Dermis blood vessel endothelial cell (primary cell): ENCODE measurements at regions not wholly inside any gene's neighbourhood (a gene's known extent, or its start where the extent isn't known, plus 50 kb on each side); places are given as distances from the start of the nearest gene placed in this dataset.

Experiments
- DNase-seq: peaks from one replicate; pipeline ENCODE4 v3.0.0; 2010

DNA sequence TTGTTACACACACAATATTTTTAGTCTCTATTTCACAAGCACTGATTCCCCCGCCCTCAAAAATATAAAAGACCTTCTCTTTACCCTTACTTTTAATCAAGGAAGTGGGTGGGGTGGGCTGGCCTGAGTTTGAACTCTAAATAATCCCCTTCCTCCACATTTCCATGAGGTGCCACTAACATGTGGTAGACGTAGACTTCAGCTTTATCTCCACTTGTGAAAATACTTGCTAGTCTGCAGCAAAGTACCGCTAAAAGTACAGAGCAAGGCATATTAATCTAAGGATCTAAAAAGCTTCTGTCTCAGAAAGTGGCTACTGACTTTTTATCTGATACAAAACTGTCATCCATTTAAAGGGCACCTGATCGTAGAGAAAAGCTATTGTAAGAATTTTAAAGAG, 739.6 kb upstream of the SLC10A2 start:
- no peak for DNase-seq

DNA sequence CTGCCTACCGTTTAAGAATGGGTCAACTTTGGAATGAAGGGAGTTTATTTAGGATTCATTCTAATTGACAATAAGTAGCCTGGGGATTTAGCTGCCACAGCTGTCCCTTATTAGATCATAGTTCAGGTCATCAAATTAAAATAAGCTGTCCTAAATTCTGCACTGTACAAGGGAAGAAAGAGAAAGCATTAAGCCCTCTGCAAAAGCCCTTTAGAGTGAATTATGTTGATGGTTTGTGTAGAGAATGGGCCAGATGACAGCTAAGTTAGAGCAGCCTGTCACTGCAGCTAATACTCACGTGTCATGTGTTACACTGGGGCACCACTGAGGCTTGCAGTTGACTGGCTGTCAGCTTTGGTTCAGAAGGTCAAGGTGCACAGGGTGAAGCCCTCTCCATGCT, 737.1 kb upstream of the SLC10A2 start:
- no peak for DNase-seq

DNA sequence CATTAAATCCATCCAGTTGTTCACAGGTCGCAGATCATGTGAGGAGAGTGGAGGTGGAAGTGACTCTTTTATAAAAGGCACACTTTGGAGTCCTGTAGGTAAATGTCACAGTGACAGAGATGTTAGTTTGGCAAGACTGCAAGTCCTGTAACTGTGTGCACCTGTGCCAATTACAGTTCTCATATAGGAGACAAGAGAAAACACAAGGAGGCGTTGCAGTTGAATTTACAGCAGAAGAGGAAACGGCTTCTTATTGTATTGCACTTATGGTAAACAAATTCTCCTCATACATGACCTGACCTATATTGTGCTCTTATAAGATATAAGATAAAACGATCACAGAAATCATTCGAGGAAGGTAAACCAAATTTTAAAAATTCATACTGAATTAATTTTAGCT, 732.8 kb upstream of the SLC10A2 start:
- no peak for DNase-seq

DNA sequence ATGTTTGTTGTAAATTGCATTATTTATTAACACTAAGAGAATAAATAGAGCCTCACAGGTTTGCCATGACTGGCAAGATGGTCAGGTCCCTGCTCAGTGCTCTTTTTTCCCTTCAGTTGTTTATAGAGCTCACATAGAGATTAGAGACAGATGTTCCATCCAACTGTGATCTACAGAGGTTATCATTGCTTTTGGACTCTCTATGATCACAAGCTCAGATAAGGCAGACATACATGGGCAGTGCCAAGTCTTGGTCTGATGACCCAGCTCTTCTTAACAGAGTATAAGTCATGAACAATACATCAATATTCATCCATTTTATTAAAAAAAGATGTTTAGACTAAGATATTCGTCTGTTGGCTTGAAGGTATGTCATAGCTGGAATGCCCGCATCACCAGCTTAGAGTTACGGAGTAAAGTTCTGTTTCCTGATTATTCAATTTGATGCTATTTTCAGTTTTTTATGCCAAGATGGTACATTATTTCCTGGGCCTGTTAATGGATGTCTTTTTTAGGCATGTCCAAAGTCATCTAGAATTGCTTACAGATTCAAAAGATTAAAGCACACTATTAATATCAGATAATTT, 729.8 kb upstream of the SLC10A2 start:
- DNase-seq: no peak

DNA sequence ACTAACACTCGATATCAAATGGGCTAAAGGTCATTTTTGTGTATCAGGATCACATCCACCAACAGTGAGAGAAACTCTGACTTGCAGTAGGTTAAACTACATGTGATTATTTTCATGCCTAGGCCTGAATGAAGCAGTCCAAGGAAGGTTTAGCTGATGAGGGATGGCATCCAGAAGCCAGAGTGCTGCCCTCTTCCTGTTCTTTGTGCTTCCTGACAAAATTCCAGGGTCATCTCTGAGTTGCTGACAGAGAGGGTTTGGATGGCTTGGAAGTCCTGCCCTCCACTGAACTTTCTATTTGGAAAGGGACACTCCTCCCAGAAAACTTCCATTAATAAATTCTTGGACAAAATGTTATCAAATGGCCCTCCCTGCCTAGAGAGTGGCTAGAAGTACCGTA, 728.3 kb upstream of the SLC10A2 start:
- DNase-seq: no peak

DNA sequence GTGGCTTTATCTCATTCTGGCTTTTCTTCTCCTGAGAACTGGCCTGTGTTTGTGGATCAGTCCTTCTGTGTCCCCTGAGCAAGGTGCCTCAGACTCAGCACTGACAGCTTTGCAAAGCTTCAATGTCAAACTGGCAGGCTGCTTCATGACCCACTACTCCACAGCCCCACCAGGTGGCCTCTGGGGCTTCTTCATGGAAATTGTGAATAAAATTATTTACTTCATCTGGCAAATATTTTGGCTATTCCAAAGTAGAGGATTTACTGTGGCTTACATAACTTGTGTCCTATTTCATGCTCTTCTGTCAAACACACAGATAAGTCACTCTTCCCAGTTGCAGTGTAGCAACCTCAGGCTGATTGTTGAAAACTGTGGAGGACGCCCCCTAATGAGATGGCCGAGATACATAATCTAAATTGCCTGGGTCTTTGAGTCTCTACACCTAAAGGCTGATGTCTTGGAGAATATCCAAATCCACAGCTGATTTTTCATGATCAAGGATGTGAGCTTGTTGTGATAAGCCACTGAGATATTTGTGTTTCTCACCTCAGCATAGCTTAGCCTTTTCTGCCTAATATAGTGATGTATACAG, 721.9 kb upstream of the SLC10A2 start:
- no peak for DNase-seq

DNA sequence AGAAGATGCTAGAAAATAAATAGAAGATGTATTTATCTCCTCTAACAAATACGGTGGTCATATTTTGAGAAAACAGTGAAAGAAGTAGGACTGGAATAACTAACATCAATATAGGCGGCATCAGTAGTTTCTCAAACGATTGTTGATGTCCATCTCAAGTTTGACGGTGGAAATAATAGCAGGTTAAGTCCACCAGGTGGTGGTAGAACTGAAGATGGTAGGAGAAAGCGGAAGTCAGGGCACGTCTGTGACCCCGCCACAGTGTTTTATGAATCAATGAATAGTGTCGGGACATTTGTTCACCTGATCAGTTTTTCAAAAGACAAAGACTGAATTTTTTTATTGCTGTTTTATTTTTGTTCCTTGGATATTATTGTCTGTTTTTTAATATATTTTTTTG, 706.4 kb upstream of the SLC10A2 start:
- no peak for DNase-seq

DNA sequence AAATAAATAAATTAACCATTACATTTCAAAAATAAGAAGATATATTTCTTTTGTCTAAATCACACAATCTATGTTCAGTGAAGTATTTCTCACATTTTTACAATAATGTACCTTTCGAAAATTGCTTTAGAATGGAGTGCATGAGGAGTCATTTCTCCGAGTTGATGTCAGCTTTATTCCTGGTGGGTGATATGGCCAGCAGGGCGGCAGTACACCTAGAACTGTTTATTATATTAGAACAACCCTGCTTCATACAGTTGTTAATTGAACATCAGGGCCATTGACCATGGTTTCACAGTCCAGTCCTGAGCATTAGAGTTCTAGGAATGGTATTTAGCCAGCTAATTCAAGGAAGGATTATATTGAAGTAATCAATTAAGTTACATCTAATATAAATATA, 696.3 kb upstream of the SLC10A2 start:
- DNase-seq: no peak

DNA sequence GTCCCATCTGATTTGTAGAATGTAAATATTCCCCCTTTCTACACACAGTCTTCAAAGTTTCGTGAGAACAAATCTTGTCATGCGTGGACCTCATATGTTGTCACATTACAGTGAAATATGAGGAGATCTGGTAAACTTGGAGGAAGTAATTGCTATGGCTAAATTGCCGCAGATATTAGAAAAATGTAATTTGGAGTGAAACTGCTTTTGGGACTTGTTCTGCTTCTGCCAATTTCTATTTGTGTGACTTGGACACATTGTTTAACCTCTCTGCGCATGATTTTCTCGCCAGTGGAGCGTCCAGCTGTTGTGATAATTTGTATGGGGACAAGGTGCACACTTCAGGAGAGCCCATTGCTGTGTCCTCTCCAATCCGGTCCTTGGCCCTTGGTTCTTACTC, 693.1 kb upstream of the SLC10A2 start:
- no peak for DNase-seq

DNA sequence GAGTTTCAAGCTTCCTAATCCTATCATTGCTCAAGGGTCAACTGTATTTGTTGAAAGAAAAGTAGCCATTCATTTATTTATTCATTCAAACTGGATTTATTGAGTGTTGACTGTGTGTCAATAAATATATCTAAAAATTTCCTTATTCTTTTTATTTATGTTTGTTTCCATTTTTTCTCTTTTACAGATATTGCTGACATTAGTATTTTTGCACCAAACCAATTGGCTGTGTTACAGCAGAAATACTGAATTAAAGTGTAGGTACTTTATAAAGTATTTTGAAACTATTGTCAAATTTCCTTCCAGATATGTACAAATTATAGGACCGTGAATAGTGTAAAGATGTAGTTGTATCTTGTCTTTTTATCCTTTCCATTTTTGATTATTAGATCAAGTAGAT, 692.0 kb upstream of the SLC10A2 start:
- DNase-seq: no peak

DNA sequence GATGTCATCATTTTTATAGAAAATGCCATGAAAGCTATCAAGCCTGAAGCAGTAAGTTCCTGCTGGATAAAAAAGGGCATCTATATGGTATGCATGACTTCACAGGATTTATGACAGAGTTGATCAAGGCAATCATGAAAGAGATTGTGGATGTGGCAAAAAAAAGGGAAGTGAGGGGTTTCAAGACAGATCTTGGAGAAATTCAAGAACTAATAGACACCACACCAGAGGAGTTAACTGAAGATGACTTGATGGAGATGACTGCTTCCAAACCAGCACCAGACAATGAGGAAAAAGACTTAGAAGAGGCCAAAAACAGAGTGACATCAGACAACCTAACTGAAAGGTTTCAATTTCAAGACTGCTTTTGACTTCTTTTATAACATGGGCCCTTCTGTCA, 691.1 kb upstream of the SLC10A2 start:
- no peak for DNase-seq

DNA sequence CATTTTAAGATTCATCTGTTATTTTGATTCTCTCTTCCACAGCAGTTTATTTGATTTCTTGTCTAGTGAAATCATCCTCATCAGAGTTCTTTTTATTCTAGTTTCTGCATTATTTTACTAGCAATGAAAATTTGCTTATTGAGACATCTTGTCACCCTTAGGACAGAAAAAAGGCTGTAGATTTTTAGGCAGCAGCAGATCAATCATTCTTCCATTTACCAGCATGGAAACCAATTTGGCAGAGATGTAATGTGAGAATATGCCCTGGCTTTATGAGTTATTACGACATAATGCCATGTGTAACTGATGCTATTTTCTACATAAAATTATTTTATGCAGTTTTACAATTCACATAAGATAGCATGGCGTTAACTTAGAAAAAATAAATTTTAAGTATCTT, 688.6 kb upstream of the SLC10A2 start:
- DNase-seq: no peak

DNA sequence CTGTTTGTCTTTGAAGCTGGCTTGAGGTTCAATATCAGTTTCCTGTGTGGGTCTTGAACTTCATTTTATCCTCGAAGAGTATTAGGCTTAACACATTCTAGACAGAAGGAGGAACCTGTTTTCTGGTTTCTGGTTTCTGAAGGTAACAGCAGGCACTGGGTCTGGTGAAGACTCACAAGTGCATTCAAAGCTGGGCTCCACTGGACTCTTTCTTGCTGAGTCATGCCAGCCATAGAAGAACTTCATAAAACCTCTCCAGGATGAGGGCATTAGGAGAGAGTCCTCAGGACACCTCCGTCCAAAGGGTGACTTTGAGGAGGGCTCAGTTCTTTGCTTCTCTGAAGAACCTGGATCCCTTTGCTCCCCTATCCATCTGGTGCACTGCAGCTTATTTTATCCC, 668.6 kb upstream of the SLC10A2 start:
- no peak for DNase-seq

DNA sequence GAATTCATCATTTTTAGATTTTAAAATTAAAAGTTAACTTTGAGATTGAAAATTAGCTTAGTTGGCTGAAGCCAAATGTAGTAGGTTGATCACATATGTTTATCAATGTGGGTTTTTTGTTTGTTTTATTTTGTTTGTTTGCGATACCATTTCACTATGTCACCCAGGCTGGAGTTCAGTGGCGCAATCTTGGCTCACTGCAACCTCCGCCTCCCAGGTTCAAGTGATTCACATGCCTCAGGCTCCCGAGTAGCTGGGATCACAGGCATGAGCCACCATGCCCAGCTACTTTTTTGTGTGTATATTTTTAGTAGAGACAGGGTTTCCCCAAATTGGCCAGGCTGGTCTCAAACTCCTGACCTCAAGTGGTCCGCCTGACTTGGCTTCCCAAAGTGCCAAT, 665.7 kb upstream of the SLC10A2 start:
- DNase-seq: no peak

DNA sequence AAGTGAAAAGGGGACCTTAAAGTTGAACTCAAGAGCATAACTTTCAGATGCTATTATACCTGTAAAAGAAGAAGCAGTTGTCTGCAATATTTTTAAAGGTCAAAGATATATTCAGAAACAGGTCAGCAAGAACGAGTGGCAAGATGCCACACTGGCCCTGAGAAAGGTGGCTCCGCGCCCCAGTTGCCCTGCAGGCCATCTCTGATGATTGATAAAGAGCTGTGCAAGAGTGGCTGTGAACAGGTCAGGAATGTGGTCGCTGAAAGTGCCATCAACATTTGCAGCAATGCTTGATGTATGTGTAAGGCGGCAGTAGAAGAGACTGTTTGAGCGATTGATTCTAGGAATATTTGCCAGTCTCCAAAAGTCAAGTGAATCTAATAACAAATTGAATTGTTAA, 664.2 kb upstream of the SLC10A2 start:
- DNase-seq: no peak

DNA sequence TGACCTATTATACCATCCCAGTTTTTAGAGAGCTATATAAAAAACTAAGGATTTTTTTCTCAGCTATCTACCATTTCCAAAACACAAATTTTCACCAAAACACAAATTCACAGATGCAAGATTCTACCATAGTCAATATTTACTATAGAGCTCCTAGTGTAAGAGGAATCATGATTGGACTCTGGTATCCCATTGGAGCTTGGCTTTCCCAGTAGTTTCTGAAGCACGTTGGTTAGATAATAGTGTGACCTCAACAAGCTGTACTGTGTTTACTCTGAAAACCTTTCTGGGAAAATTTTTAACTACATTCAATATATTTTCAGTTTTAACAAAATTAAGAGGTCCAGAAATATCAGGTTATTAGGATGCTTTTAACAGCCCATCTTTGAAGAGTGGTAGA, 660.6 kb upstream of the SLC10A2 start:
- no peak for DNase-seq

DNA sequence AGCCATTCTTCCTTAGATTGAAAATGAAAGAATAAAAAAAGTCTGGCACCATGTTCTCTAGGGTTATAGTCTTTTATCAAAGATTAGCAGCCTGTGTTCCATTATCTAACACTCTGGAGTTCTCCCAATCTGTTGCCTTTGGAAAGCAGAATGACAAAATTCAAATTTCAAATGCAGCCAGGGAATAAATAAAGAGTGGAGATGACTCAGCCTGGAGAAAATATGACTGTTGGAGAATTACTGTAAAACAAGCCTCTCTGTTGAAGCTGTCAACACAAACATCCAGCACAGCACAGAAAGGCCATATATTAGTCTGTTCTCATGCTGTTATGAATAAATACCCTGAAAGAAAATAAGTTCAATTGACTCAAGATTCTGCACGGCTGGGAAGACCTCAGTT, 650.5 kb upstream of the SLC10A2 start:
- DNase-seq: no peak

DNA sequence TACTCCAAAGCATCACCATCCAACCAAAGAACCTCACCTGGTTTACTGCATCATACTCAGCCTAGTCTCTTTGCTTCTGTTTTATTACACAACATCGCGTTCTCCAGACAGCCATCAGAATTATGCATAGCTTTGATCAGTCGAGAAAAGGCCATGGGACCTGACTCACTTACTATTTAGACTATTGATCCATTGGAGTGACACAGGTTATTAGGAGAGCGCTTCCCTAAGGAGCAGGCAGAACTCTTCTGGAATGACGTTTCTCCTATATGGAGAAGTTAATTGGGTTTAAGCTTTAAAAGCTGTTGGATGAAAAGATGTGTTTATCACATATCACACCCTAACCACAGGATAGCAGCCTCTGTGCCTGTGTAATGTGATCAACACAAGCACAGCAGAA, 649.1 kb upstream of the SLC10A2 start:
- DNase-seq: no peak

DNA sequence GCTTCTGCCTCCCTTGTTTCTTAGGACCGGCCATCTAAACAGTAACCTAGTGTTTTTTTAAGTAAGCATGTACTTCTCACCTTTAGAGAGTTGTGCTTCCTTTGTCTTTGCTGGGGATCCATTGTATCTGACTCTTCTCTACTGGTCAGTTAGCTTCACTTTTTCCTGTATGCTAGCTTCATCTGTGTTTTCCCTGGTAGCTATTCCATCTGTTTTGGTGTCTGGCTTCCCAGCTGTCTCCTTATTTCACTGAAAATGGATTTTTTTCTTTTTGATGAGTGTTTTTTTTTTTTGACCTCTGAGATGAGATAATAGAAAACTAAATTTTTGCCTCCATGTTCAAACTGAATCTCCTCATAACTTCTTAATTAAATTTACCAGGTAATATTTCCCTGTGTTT, 637.0 kb upstream of the SLC10A2 start:
- DNase-seq: no peak

DNA sequence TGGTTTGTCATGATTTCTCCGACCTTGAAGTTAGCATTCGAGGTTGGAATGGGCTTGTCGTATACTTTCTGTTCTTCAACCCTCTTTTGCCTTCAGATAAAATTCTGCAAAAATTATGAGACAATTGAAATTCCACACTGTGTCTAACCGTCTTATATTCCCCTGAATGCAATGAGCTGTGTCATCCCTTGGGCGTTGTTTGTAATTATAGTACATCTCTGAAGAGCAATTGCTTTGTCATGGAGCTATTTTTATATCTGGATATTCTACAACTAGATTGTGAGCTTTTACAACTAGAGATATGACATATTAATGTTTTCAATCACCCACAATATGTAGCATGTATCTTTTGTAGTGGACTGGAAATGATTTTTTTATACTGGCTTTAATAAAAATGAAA, 631.8 kb upstream of the SLC10A2 start:
- DNase-seq: no peak

DNA sequence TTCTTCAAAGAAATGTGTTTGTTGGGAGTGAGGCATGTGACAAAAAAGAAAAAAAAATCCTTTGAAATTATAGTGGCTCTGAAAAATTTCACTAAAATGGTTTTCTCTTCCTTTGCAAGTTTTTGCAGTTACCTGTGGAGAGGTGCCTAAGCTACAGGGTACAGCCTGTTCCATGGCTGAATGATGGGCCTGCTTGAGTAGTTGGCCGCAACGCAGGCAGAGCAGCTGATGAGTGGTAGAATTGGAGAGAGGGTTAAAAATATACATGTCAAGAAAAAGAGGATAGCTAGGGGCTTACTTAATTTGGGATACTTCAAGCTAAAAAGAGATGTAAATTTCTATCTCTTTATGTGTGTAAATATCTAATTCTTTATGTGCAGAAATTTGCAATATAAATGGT, 629.1 kb upstream of the SLC10A2 start:
- no peak for DNase-seq

DNA sequence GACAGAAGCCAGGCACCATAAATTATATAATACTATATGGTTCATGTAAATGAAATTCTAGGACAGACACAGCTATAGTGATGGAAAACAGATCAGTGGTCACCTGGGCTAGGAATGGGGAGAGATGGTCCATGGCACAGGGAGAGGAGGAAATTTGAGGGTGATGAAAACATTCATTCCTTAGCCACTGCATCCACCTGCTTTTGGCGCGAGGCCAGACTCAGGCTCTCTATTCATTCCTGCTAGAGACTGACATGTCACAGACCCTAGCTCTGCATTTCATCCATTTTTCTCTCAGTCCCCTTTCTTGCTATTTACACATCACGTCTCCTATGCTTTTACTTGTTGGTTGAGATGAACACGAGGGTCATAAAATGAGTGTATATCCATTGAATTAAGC, 628.3 kb upstream of the SLC10A2 start:
- no peak for DNase-seq

DNA sequence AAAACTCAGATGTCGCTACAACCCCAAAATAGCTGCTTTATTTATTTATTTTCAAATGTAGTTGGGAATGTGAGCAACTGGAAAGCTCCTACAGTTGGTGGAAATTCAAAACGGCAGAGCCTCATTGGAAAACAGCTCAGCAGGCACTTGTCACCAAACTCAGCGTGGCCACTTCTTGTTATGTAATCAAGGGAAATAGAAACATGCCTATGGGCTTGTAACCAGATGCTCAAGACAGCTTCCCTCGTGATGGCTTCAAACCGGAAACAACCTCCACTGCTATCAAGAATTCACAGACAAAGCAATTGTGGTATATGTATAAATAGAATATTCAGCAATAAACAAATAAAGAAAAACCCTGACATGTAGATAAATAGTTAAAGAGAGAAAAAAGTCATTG, 627.8 kb upstream of the SLC10A2 start:
- DNase-seq: no peak

DNA sequence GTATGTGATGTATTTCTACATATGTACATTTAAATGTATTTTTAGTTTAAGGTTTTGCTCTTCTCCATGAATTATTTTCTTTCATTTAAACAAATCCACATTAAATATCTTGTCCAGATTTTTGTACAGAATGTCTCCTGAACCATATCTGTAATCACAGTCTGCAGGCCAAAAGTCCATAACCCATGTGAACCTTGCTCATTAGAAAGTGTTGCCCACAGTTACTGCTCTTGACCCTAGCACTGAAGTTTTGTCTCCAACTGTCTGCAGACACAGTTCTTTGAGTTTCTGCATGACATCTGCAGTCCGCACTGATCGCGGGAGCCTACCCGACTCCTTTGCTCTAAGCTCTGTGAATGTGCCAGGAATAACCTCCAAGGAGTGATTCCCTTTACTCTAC, 626.2 kb upstream of the SLC10A2 start:
- DNase-seq: no peak

DNA sequence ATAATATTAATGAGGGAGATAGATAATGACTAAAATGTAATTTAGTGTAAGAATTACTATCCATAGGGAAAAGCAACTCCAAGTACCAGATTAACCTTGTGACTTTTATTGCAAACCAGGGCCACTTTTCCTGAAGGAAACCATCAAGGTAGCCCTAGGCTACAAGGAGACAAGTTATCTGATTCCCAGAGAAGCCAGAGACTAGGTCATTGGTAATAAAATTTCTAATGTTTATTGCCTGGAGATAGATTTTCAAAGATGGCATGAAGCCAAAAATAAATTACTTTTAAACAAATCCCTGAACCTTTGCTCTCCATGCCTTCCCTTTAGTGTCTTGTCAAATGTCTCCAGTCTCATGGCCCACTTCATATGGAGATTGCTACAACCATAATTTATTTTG, 610.1 kb upstream of the SLC10A2 start:
- no peak for DNase-seq

DNA sequence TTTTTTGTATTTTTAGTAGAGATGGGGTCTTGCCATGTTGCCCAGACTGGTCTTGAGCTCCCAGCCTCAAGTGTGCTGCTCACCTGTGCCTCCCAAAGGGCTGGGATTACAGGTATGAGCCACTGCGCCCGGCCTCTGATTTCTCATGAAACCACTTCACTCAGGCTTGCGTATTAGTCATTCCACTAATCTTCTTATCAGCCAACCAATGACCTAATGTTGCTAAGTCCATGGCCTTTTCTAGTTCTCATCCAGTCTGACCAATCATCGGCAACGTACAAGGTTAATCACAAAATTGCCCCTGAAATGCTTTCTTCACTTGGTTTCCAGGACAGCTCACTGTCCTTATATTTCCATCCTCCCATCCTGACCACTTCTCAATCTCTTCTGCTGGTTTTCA, 605.3 kb upstream of the SLC10A2 start:
- no peak for DNase-seq
